SK-N-MC (cell line): ENCODE measurements at regions not wholly inside any gene's neighbourhood (a gene's known extent, or its start where the extent isn't known, plus 50 kb on each side); places are given as distances from the start of the nearest gene placed in this dataset.

Source experiments
- EZH2 ChIP-seq: fragments of 200-600 bp; sonication (generic); IDR thresholded peaks from one replicate; pipeline ENCODE4 v1.6.1; 2017; ENCODE audit warnings: antibody characterized with exemption
- POLR2AphosphoS5 ChIP-seq: IDR thresholded peaks from 2 replicates; pipeline ENCODE4 v1.6.1; 2012; ENCODE audit warnings: mild to moderate bottlenecking, low read depth, low read length, borderline replicate concordance

GRCh38 chr14:86662334-86662733 is 1132.4 kb downstream of the FLRT2 start:
- TF ChIP-seq EZH2: no peak
- TF ChIP-seq POLR2AphosphoS5: no peak
